ENCODE measurements at regions not wholly inside any gene's neighbourhood (a gene's known extent, or its start where the extent isn't known, plus 50 kb on each side); places are given as distances from the start of the nearest gene placed in this dataset.

- TF ChIP-seq CTCF (conservative IDR thresholded peaks at IDR 0.05) = no peak
- Histone ChIP-seq H3K14ac (ENCODE audit: insufficient read depth, low read length) (no peak overlapping the region), H2BK12ac (ENCODE audit: insufficient read length, low read depth, low read length) (no peak overlapping the region), H3K23ac (ENCODE audit: insufficient read length, low read depth, low read length) (no peak overlapping the region), H3K23me2 (ENCODE audit: insufficient read length, low read depth, low read length, poor library complexity, severe bottlenecking) (no peaks in the 10 kb centered on the region), H4K5ac (ENCODE audit: insufficient read length, low read depth, low read length) (no peak overlapping the region), H2AK5ac (ENCODE audit: insufficient read length, low read length) (no peak overlapping the region), H2AFZ (ENCODE audit: low read length) (no peak overlapping the region), H2BK15ac (ENCODE audit: low read depth, low read length) (no peak overlapping the region), H3K4me1 (ENCODE audit: insufficient read depth, low read length) (no peaks in the 10 kb centered on the region; the same call in 1 of the 2 replicates), H3K9me3 (ENCODE audit: control insufficient read depth, low read depth, low read length) (no peaks in the 10 kb centered on the region), H4K8ac (replicated peaks; ENCODE audit: insufficient read length, low read depth, low read length) (no peak overlapping the region), H2BK120ac (ENCODE audit: low read depth, low read length, poor library complexity, severe bottlenecking) (no peak overlapping the region), H2BK5ac (ENCODE audit: insufficient read length, low read length) (no peak overlapping the region), H3K4me2 (ENCODE audit: insufficient read depth, insufficient read length, low read length) (no peak overlapping the region), H3K79me1 (ENCODE audit: insufficient read depth, low read depth, low read length, poor library complexity, severe bottlenecking) (no peaks in the 10 kb centered on the region), H3K9ac (ENCODE audit: extremely low read depth, insufficient read length, low read length) (no peak overlapping the region), H3K27ac (ENCODE audit: insufficient read length, low read depth, low read length) (no peak overlapping the region), H4K91ac (ENCODE audit: insufficient read length, low read depth, low read length) (no peak overlapping the region), H3K18ac (ENCODE audit: insufficient read length, low read depth, low read length) (no peak overlapping the region), H3K79me2 (ENCODE audit: insufficient read depth, low read length) (no peaks in the 10 kb centered on the region; the same call in 1 of the 2 replicates), H3T11ph (ENCODE audit: low read length) (no peak overlapping the region), H4K20me1 (ENCODE audit: control insufficient read depth, insufficient read depth, insufficient read length) (no peaks in the 10 kb centered on the region), H2BK20ac (ENCODE audit: low read depth, low read length, poor library complexity, severe bottlenecking) (no peak overlapping the region), H3K56ac (ENCODE audit: insufficient read length, low read depth, low read length) (no peak overlapping the region), H3K4ac (ENCODE audit: low read depth, low read length) (no peak overlapping the region), H3K27me3 (ENCODE audit: insufficient read depth, low read length) (no peaks in the 10 kb centered on the region)
- peaks cover 6 to 10% of the 10 kb centered on the region in 2 experiments for H3K4me1 Mint-ChIP-seq
- H3K27ac Mint-ChIP-seq = no peak overlapping the region
- no peak overlapping the region for H3K4me3 Mint-ChIP-seq
- H3K27me3 Mint-ChIP-seq (ENCODE audit: low read depth) = peaks cover 5% of the 10 kb centered on the region
- no peak for DNase-seq
- peaks cover 0 to 1% (median 0%) of the 10 kb centered on the region in 3 experiments; a peak in 1 of 7 replicates for H3K36me3 Mint-ChIP-seq (ENCODE audit: insufficient read depth in 1 of 3, low read depth in 3 of 3)
- WGBS (ENCODE audit: extremely low coverage, insufficient read length, low lambda C conversion rate) = no CpG with 5 or more reads among the region's 4 CpGs
- H3K9me3 Mint-ChIP-seq = peaks cover 3 to 4% of the 10 kb centered on the region in 2 experiments; a peak in 3 of 5 replicates
Measured at GRCh38 chr3:72652395-72652794, 195.8 kb downstream of the SHQ1 start.

All from H9 (cell line).